Right renal pelvis (tissue), 4 donors: ENCODE measurements at regions not wholly inside any gene's neighbourhood (a gene's known extent, or its start where the extent isn't known, plus 50 kb on each side); places are given as distances from the start of the nearest gene placed in this dataset.

Experiments
- DNase-seq, 4 donors: peaks; one replicate each; pipeline ENCODE4 v3.0.0-alpha.2; 2013; ENCODE audit warnings: low read depth in 4 of 4, low spot score in 3 of 4, missing footprints in 1 of 4

DNA sequence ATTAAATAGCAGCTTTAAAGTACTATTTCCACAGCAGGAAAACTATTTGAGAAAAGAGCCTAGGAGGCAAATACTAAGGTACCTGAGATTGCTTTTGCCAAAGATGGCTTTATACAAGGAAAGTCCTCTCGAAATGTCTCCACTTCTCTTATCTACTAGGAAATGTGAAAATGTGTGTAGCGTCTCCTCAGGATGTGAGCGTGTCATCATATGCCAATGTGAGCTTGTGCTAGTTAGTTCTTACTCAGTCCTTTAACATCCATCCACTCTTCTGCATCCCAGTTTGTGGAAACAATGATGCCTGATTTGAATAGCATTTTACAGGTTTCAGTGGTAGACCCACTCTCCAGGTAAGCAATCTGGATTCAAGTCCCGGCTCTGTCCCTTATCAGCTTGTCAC, 421.0 kb downstream of the DYNC2H1 start:
- no peak for DNase-seq

- no peak for DNase-seq
Measured at GRCh38 chr11:103532133-103532788, 423.0 kb downstream of the DYNC2H1 start.

DNA sequence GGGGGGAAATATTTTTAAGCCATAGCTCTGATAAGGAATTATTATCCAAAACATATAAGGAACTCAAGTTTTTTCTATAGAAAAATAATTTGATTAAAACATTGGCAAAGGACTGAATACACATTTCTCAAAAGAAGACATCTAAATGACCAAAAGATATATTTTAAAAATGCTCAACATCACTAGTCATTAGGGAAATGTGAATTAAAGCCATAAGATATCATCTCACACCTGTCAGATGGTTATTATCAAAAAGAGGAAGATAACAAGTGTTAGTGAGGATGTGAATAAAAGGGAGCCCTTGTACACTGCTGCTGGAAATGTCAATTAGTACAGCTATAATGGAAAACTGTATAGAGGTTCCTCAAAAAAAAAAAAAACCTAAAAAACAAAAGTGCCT, 425.0 kb downstream of the DYNC2H1 start:
- DNase-seq: no peak

GRCh38 chr11:103534959-103535358, 425.7 kb downstream of the DYNC2H1 start:
- DNase-seq: no peak

DNA sequence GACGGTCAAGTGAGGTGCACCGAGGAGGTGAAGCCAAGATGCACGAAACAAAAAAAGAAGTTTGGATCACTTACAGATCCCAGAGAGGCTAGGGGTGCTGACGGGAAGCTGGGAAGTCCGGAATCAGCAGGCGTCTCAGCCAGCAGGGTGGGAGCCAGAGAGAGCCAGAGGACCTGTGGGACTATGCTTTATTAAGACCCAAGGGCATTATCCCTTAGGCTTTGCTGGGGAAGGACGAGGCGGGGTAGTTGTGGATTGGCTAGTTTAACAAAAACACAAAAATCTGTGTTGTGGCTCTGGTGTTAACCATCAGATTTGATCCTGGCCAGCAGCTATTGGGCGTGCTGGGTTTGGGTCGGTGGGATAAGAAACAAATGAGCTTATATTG, 427.1 kb downstream of the DYNC2H1 start:
- DNase-seq: no peak

DNA sequence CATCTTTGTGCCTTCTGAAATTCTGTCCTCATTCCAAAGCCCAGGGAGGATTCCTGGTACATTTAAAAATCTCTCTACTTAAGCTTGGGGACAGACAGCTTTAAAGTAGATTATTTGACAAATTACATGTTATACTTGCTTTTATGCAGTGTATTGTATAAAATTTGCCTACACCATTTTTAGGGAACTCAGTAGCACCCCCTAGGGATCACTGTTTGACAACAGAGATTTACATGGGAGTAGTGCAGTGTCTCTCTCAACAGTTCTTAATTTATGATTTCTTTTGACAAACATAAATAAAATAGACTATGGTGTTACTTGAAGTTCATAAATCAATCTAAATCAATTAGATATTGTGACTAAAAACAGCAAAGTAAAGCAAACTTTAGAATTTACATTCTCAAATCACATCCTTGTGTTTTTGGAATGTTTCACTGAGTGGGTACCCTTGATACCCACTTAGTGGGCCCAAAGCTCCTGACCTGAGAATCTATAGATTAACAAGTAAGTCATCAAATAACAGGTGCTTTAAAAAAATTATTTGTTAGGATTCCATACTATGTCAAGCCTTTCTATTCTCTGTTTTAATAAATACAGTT, 428.8 kb downstream of the DYNC2H1 start:
- no peak for DNase-seq

DNA sequence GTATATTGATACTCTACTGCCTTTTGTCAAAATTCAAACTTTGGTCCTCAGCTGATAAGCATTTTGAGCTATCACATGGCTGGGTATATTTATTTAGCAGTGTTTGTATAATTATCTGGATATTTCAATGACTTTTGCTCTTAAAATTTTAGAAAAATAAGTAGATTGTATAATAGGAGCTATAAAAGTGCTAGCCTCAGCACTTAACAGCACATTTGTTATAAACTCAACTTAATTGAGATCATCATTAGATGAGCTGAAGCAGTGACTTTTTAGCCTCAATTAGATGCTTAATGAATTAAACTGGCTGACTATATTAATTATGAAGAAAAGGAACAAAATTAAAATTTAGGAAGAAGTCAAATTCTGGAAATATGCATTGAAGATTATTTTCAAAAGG, 429.9 kb downstream of the DYNC2H1 start:
- DNase-seq: no peak

DNA sequence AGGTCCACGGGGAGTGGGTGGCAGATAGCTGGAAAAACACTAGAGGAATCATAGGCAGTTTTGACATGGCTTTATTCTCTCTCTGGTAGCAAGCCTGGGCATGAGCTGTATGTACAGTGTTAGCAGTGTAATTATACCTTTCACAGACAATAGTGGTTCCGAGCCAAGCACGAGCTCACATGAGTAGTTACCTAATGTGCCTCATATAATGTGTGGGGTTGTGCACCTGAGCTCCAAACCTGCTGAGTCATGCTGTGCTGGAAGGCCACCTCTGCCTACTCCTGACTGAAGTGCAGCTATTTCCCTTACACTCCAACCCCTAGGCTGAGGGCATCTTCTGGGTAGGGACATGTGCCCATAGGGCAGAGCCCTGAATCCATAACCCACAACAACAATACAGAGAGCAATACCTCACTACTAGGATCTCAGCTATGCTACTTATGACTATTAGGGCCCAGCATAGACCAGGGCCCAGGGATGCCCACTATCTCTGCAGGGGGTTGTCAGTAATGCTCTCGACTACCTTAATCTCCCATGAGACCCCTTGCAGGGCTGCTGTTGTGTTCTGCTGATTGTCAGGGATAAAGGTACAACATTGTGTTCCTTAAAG, 432.1 kb downstream of the DYNC2H1 start:
- no peak for DNase-seq

DNA sequence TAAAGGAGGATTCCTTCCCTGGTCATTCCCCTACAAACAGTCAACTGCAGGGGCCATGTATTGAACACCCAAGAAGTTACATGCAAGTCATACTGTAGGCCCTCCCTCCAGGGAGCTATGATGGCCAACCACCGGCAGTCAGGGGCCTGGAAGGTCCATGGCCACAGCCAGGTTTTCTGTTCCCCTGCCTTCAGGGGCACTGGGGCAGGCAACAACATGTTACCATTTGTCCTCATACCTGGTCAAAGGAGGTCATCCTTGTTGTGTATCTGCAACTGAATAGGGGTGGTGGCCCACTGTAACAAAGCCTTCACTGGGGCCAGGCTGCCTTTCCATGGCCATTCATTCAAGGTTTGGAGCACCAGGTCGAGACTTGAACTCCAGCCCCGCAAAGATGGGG, 433.6 kb downstream of the DYNC2H1 start:
- DNase-seq: no peak

DNA sequence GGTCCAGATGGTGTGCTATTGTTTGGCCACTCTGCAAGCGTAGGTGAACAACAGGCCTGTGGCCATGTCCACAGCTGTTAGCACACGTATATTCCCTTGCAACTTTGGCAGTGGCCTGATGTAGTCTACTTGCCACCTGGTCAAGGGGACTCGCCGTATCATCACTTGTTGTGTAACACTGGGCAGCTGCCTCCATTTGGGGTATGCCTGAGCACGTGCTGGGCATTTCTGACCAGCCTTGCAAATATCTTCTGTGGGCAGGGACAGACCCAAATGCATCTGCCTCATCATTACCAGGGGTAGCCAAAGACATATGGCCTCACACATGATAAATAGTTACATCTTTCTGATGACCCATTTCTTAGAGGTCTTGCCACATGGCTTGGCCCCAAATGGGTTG, 434.2 kb downstream of the DYNC2H1 start:
- DNase-seq: no peak

GRCh38 chr11:103544874-103545273, 435.6 kb downstream of the DYNC2H1 start:
- no peak for DNase-seq

GRCh38 chr11:103545551-103545950, 436.3 kb downstream of the DYNC2H1 start:
- DNase-seq: no peak

- no peak for DNase-seq
Measured at GRCh38 chr11:103546236-103546635, 437.0 kb downstream of the DYNC2H1 start.

- DNase-seq: no peak
Measured at GRCh38 chr11:103547024-103547423, 437.8 kb downstream of the DYNC2H1 start.

GRCh38 chr11:103547691-103548090, 438.5 kb downstream of the DYNC2H1 start:
- no peak for DNase-seq

GRCh38 chr11:103548838-103549237, 439.6 kb downstream of the DYNC2H1 start:
- DNase-seq: no peak

DNA sequence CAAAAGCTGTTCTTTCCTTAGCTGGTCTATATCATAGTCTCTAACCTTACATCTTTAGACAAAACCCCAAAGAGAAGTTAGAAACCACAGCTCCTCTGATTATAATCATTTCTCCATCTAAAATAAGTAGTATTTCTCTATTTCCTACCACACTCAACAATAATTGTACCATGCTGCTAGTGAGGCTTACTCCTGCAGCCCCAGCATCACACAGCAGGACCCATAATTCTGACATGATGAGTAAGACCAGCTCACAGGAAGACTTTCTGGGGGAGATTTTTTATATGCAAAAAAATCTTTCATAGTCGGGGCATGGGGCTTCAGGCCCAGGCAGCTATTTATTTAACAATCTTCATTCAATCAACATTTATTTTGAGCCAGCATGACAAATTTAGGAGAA, 441.6 kb downstream of the DYNC2H1 start:
- DNase-seq: no peak

DNA sequence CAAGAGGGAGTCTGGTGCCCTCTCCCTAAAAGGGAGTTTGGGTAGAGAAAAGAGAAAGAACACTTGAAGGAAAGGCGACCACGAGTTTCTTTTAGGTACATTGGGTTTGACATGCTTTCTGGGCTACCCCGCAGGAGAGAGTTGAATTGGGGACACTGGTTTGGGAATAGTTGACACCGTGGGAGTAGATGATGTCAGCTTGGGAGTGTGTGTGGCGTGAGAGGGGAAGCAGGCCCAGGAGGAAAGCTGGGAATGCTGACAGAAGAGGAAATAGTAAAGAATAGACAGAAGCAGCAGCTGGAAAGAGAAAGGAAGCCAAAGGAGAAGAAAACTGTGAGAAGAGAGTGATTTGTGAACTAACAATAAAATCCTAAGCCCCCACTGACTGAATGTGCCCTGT, 442.9 kb downstream of the DYNC2H1 start:
- no peak for DNase-seq

GRCh38 chr11:103556171-103556570, 446.9 kb downstream of the DYNC2H1 start:
- DNase-seq: no peak

GRCh38 chr11:103566116-103566515, 456.9 kb downstream of the DYNC2H1 start:
- DNase-seq: no peak

GRCh38 chr11:103581760-103582159, 454.7 kb upstream of the DDI1 start:
- DNase-seq: no peak

- no peak for DNase-seq
Measured at GRCh38 chr11:103582351-103582909, 454.0 kb upstream of the DDI1 start.
